ENCODE measurements at regions not wholly inside any gene's neighbourhood (a gene's known extent, or its start where the extent isn't known, plus 50 kb on each side); places are given as distances from the start of the nearest gene placed in this dataset.

DNA sequence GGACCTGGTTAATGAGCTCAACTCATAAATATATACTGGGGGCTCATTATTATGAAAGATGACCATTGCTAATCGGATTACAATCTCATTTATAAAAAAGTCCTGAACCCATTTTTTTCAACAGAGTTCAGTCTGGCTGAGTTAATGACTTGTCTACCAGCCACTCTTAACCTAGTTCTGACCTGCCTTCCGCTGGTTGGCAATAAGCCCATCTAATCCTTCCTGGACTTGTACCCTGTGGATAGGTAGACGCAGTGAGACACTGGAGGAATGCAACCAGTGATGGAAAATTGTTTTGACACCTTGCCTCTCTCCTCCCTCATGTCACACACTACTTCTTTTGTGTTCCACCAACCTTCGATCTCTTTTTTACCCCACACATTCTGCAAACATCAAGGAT lies 279.9 kb downstream of the FOXO1 start:
- no peak overlapping the region for H2BK15ac ChIP-seq (ENCODE audit: low read length)
- no peak overlapping the region for H2BK12ac ChIP-seq (ENCODE audit: low read length)
- no peak for DNase-seq (ENCODE audit: low spot score)

DNA sequence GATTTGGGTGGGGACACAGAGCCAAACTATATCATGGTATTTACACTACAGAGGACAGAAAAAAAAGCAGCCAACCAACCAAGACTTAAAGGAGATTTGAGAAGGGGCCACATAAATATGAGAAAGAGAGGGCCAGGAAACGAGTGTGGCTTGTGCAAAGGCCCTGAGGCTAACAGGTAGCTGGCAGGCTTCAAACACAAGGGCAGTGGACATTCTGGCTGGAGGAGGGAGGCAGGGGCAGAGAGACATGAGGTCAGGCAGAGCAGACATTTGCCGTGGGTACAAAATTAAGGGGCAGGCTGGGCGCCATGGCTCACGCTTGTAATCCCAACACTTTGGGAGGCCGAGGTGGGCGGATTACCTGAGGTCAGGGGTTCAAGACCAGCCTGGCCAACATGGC lies 278.7 kb downstream of the FOXO1 start:
- Histone ChIP-seq H2BK5ac (ENCODE audit: low read length) (no peak overlapping the region), H3K27ac (replicated peaks; ENCODE audit: low read length) (no peak overlapping the region), H3K18ac (ENCODE audit: low read length) (peak overlapping the region; percentile 67), H2BK120ac (ENCODE audit: low read depth, low read length) (no peak overlapping the region), H3K4ac (ENCODE audit: low read length) (no peak overlapping the region), H2BK15ac (ENCODE audit: low read length) (no peak overlapping the region), H3K14ac (ENCODE audit: low read length) (no peak overlapping the region), H4K8ac (ENCODE audit: low read depth, low read length) (no peak overlapping the region), H3K36me3 (replicated peaks in 1 of 2; ENCODE audit: control insufficient read depth in 2 of 2, insufficient read depth in 2 of 2, low read length in 2 of 2) (no peaks in the 10 kb centered on the region), H2BK12ac (ENCODE audit: low read length) (no peak overlapping the region), H3K9ac (ENCODE audit: low read depth, low read length, poor library complexity) (no peak overlapping the region), H4K91ac (ENCODE audit: low read depth, low read length, poor library complexity) (no peak overlapping the region), H2AK5ac (ENCODE audit: low read depth, low read length) (no peak overlapping the region), H3K4me2 (ENCODE audit: insufficient read depth, low read length, poor library complexity, severe bottlenecking) (no peak overlapping the region), H3K23ac (ENCODE audit: low read depth, low read length, poor library complexity) (no peak overlapping the region), H2AFZ (ENCODE audit: low read length) (no peak overlapping the region), H3K4me3 (ENCODE audit: low read length in 2 of 2) (no peak overlapping the region), H3K27me3 (ENCODE audit: control insufficient read depth in 3 of 3, insufficient read depth in 3 of 3, low read depth in 1 of 3, low read length in 3 of 3) (no peaks in the 10 kb centered on the region), H3K9me3 (replicated peaks in 1 of 2; ENCODE audit: control insufficient read depth in 2 of 2, insufficient read depth in 1 of 2, low read depth in 1 of 2, low read length in 2 of 2) (no peaks in the 10 kb centered on the region), H3K4me1 (ENCODE audit: control insufficient read depth in 2 of 2, insufficient read depth in 1 of 2, low read depth in 1 of 2, low read length in 2 of 2) (peaks cover 28 to 45% of the 10 kb centered on the region in 2 donors), H3K79me1 (ENCODE audit: low read depth, low read length) (no peaks in the 10 kb centered on the region)
- WGBS, 2 donors (ENCODE audit: extremely low coverage in 2 of 2, insufficient read length in 2 of 2, insufficient replicate concordance in 1 of 2) = no CpG with 5 or more reads among the region's 6 CpGs
- DNase-seq (ENCODE audit: low spot score) = no peak

More for the DNA sequence above, 279.9 kb downstream of the FOXO1 start:
- Histone ChIP-seq H3K9me3 (replicated peaks in 1 of 2; ENCODE audit: control insufficient read depth in 2 of 2, insufficient read depth in 1 of 2, low read depth in 1 of 2, low read length in 2 of 2) (no peaks in the 10 kb centered on the region), H3K4me2 (ENCODE audit: insufficient read depth, low read length, poor library complexity, severe bottlenecking) (no peak overlapping the region), H3K14ac (ENCODE audit: low read length) (no peak overlapping the region), H3K4me3 (ENCODE audit: low read length in 2 of 2) (no peak overlapping the region), H3K9ac (ENCODE audit: low read depth, low read length, poor library complexity) (no peak overlapping the region), H3K79me1 (ENCODE audit: low read depth, low read length) (no peaks in the 10 kb centered on the region), H4K8ac (ENCODE audit: low read depth, low read length) (no peak overlapping the region), H2BK5ac (ENCODE audit: low read length) (no peak overlapping the region), H3K23ac (ENCODE audit: low read depth, low read length, poor library complexity) (no peak overlapping the region), H3K4ac (ENCODE audit: low read length) (no peak overlapping the region), H2AFZ (ENCODE audit: low read length) (no peak overlapping the region), H2BK120ac (ENCODE audit: low read depth, low read length) (no peak overlapping the region), H3K4me1 (ENCODE audit: control insufficient read depth in 2 of 2, insufficient read depth in 1 of 2, low read depth in 1 of 2, low read length in 2 of 2) (peaks cover 26 to 39% of the 10 kb centered on the region in 2 donors), H4K91ac (ENCODE audit: low read depth, low read length, poor library complexity) (no peak overlapping the region), H2AK5ac (ENCODE audit: low read depth, low read length) (no peak overlapping the region), H3K27ac (replicated peaks; ENCODE audit: low read length) (no peak overlapping the region), H3K36me3 (replicated peaks in 1 of 2; ENCODE audit: control insufficient read depth in 2 of 2, insufficient read depth in 2 of 2, low read length in 2 of 2) (no peaks in the 10 kb centered on the region), H3K18ac (ENCODE audit: low read length) (no peak overlapping the region), H3K27me3 (ENCODE audit: control insufficient read depth in 3 of 3, insufficient read depth in 3 of 3, low read depth in 1 of 3, low read length in 3 of 3) (no peaks in the 10 kb centered on the region)
- WGBS, 2 donors (ENCODE audit: extremely low coverage in 2 of 2, insufficient read length in 2 of 2, insufficient replicate concordance in 1 of 2) = no CpG with 5 or more reads among the region's 4 CpGs

DNA sequence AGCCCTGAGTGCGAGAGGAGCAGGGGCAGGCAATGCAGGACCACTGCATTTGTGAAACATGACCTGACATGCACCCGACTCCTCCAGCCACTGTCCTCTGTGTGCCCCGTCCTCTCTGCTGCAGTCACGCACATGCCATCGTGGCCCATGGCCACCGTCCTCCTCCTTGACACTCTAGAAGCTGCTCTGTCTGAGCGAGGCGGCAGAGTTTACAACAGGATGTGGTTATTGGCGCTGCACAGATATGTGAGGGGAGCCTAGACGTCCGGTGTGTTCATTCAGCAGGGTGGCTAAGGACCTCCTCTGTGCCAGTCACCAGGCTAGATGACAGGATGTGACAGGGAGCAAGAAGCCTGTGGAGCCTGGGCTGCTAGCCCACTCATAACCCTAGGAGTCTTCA lies 277.8 kb downstream of the FOXO1 start:
- Histone ChIP-seq H3K18ac (ENCODE audit: low read length) (no peak overlapping the region), H3K9me3 (replicated peaks in 1 of 2; ENCODE audit: control insufficient read depth in 2 of 2, insufficient read depth in 1 of 2, low read depth in 1 of 2, low read length in 2 of 2) (no peaks in the 10 kb centered on the region), H3K4ac (ENCODE audit: low read length) (no peak overlapping the region), H3K36me3 (replicated peaks in 1 of 2; ENCODE audit: control insufficient read depth in 2 of 2, insufficient read depth in 2 of 2, low read length in 2 of 2) (no peaks in the 10 kb centered on the region), H3K4me3 (ENCODE audit: low read length in 2 of 2) (no peak overlapping the region), H3K23ac (ENCODE audit: low read depth, low read length, poor library complexity) (no peak overlapping the region), H3K9ac (ENCODE audit: low read depth, low read length, poor library complexity) (no peak overlapping the region), H2BK5ac (ENCODE audit: low read length) (no peak overlapping the region), H2AFZ (ENCODE audit: low read length) (peak overlapping the region; percentile 13), H3K4me1 (ENCODE audit: control insufficient read depth in 2 of 2, insufficient read depth in 1 of 2, low read depth in 1 of 2, low read length in 2 of 2) (peaks cover 22 to 40% of the 10 kb centered on the region in 2 donors), H2BK120ac (ENCODE audit: low read depth, low read length) (no peak overlapping the region), H3K27me3 (ENCODE audit: control insufficient read depth in 3 of 3, insufficient read depth in 3 of 3, low read depth in 1 of 3, low read length in 3 of 3) (no peaks in the 10 kb centered on the region), H3K14ac (ENCODE audit: low read length) (no peak overlapping the region), H4K91ac (ENCODE audit: low read depth, low read length, poor library complexity) (no peak overlapping the region), H4K8ac (ENCODE audit: low read depth, low read length) (no peak overlapping the region), H3K4me2 (ENCODE audit: insufficient read depth, low read length, poor library complexity, severe bottlenecking) (no peak overlapping the region), H2AK5ac (ENCODE audit: low read depth, low read length) (peak overlapping the region; percentile 15), H3K79me1 (ENCODE audit: low read depth, low read length) (no peaks in the 10 kb centered on the region), H2BK15ac (ENCODE audit: low read length) (peak overlapping the region; percentile 3), H3K27ac (replicated peaks; ENCODE audit: low read length) (no peak overlapping the region), H2BK12ac (ENCODE audit: low read length) (no peak overlapping the region)
- DNase-seq (ENCODE audit: low spot score) = no peak
- no CpG with 5 or more reads among the region's 11 CpGs for WGBS, 2 donors (ENCODE audit: extremely low coverage in 2 of 2, insufficient read length in 2 of 2, insufficient replicate concordance in 1 of 2)

DNA sequence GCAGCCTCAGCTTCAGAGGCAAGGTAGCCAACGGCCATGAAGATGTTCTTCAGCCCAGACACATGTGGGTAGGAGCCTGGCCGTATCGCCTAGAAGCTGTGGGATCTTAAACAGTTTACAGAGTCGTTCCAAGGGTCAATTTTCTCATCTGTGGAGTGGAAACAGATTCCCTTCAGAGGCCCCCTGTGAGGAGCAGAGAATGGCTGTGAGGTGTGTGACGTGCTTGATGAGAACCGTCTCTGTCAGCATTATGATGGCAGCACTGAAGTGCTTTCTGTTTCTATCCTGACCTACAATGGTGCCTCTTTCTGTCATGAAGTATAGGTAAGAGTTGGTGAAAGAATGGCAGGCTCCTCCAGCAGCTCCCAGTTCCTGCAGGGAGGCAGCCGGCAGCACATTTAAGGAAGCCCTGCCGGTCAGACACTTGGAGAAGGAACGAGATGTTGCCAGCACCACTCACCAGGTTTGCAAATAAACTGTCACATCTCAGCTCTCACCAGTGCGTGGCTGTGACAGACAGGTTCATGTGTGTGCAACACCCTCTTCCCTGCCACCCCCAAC lies 277.3 kb downstream of the FOXO1 start:
- no peak overlapping the region for H2AK5ac ChIP-seq (ENCODE audit: low read depth, low read length)
- H3K9me3 ChIP-seq (replicated peaks in 1 of 2; ENCODE audit: control insufficient read depth in 2 of 2, insufficient read depth in 1 of 2, low read depth in 1 of 2, low read length in 2 of 2) = peaks cover 0 to 2% of the 10 kb centered on the region in 2 donors
- H3K18ac ChIP-seq (ENCODE audit: low read length) = peak overlapping the region; percentile 55
- no peaks in the 10 kb centered on the region for H3K79me1 ChIP-seq (ENCODE audit: low read depth, low read length)
- DNase-seq (ENCODE audit: low spot score) = no peak
- no peak overlapping the region for H3K9ac ChIP-seq (ENCODE audit: low read depth, low read length, poor library complexity)
- H2AFZ ChIP-seq (ENCODE audit: low read length) = peak overlapping the region; percentile 13
- no peak overlapping the region for H3K27ac ChIP-seq (replicated peaks; ENCODE audit: low read length)
- no peak overlapping the region for H2BK12ac ChIP-seq (ENCODE audit: low read length)
- peak overlapping the region; percentile 3 for H2BK15ac ChIP-seq (ENCODE audit: low read length)
- no peak overlapping the region for H3K14ac ChIP-seq (ENCODE audit: low read length)
- H3K23ac ChIP-seq (ENCODE audit: low read depth, low read length, poor library complexity) = no peak overlapping the region
- H2BK120ac ChIP-seq (ENCODE audit: low read depth, low read length) = no peak overlapping the region
- no CpG with 5 or more reads among the region's 10 CpGs for WGBS, 2 donors (ENCODE audit: extremely low coverage in 2 of 2, insufficient read length in 2 of 2, insufficient replicate concordance in 1 of 2)
- H2BK5ac ChIP-seq (ENCODE audit: low read length) = no peak overlapping the region
- peaks cover 22 to 40% of the 10 kb centered on the region in 2 donors for H3K4me1 ChIP-seq (ENCODE audit: control insufficient read depth in 2 of 2, insufficient read depth in 1 of 2, low read depth in 1 of 2, low read length in 2 of 2)
- H3K4ac ChIP-seq (ENCODE audit: low read length) = no peak overlapping the region
- no peak overlapping the region for H4K8ac ChIP-seq (ENCODE audit: low read depth, low read length)
- no peak overlapping the region for H4K91ac ChIP-seq (ENCODE audit: low read depth, low read length, poor library complexity)
- H3K27me3 ChIP-seq (ENCODE audit: control insufficient read depth in 3 of 3, insufficient read depth in 3 of 3, low read depth in 1 of 3, low read length in 3 of 3) = no peaks in the 10 kb centered on the region
- no peak overlapping the region for H3K4me3 ChIP-seq (ENCODE audit: low read length in 2 of 2)
- H3K4me2 ChIP-seq (ENCODE audit: insufficient read depth, low read length, poor library complexity, severe bottlenecking) = no peak overlapping the region
- H3K36me3 ChIP-seq (replicated peaks in 1 of 2; ENCODE audit: control insufficient read depth in 2 of 2, insufficient read depth in 2 of 2, low read length in 2 of 2) = no peaks in the 10 kb centered on the region

Data from neuronal stem cell (in vitro differentiated cells).